HCT116 (cell line): ENCODE measurements at regions not wholly inside any gene's neighbourhood (a gene's known extent, or its start where the extent isn't known, plus 50 kb on each side); places are given as distances from the start of the nearest gene placed in this dataset.

Source experiments
- ATAC-seq: fragments of 200-7000 bp; cut with Tn5 transposase; 2 replicates; pipeline ENCODE4 v1.9.1; 2020; ENCODE audit warnings: mild to moderate bottlenecking, moderate library complexity
- BruUV-seq: library from RNA; stranded (reverse); fragments of 400-500 nt; replicated peaks from 2 replicates; lab custom pipeline; 2021; lab: Mats Ljungman, UMichigan
- CTCF ChIA-PET: fragments of 300-600 bp; sonication (Branson Sonifier 250); formaldehyde crosslinking; loops from one replicate; lab custom pipeline; 2021; ENCODE audit warnings: antibody characterized with exemption; lab: Charles Lee
- POLR2A ChIA-PET: fragments of 300-600, 350-600 bp; sonication (Branson Sonifier 250); formaldehyde crosslinking; loops from one replicate; lab custom pipeline; 2021; ENCODE audit warnings: antibody characterized with exemption; lab: Charles Lee
- RAD21 ChIA-PET, 2 experiments: fragments of 300-600 bp; sonication (Branson Sonifier 250); formaldehyde crosslinking; loops; one replicate each; lab custom pipeline; 2023; ENCODE audit warnings: low total read pairs in 2 of 2; ENCODE audit not compliant: uncharacterized antibody in 2 of 2, unreplicated experiment in 2 of 2, low non-redundant PET in 1 of 2; lab: Charles Lee
- DNase-seq: peaks from one replicate; pipeline ENCODE4 v3.0.0-alpha.2; 2010; ENCODE audit warnings: low read depth, low spot score
- H2AFZ ChIP-seq: fragments of 200-600 bp; shearing (Covaris generic), sonication (generic); 2 replicates; pipeline ENCODE4 v1.6.1; 2017; ENCODE audit warnings: low read depth, mixed run types, mixed read lengths, antibody characterized with exemption, low read length; ENCODE audit not compliant: poor library complexity, severe bottlenecking
- H3K27ac ChIP-seq: 2 replicates; pipeline ENCODE4 v1.5.1; 2012; ENCODE audit warnings: low read depth, low read length
- H3K27me3 ChIP-seq: fragments of 200-600 bp; sonication (generic); 2 replicates; pipeline ENCODE4 v1.6.1; 2016; ENCODE audit warnings: mixed run types, low read length, mixed read lengths; ENCODE audit not compliant: insufficient read depth
- H3K36me3 ChIP-seq, 2 experiments: fragments of 200-500 bp in 1 of 2; fragments of 200-600 bp in 1 of 2; sonication (Bioruptor generic) in 1 of 2; sonication (generic) in 1 of 2; 2 replicates each; pipeline versions ENCODE4 v1.5.1 to v1.6.1; 2014 to 2016; ENCODE audit warnings: low read length in 2 of 2, inconsistent platforms in 1 of 2, mixed read lengths in 1 of 2, mixed run types in 1 of 2; ENCODE audit not compliant: insufficient read depth in 2 of 2, control insufficient read depth in 1 of 2
- H3K4me1 ChIP-seq, 2 experiments: fragments of 200-600 bp in 1 of 2; sonication (generic) in 1 of 2; 2 replicates each; pipeline versions ENCODE4 v1.5.1 to v1.6.1; 2012 to 2017; ENCODE audit warnings: low read length in 2 of 2, inconsistent platforms in 1 of 2, mild to moderate bottlenecking in 1 of 2, mixed read lengths in 1 of 2, mixed run types in 1 of 2, moderate library complexity in 1 of 2; ENCODE audit not compliant: insufficient read depth in 2 of 2, control insufficient read depth in 1 of 2
- H3K4me2 ChIP-seq: fragments of 200-600 bp; sonication (generic); 2 replicates; pipeline ENCODE4 v1.6.1; 2017; ENCODE audit warnings: mixed run types, low read length, mixed read lengths
- H3K4me3 ChIP-seq, 2 experiments: fragments of 200-600 bp in 1 of 2; sonication (generic) in 1 of 2; replicated peaks in 1 of 2; 2 replicates each; pipeline ENCODE4 v1.5.1; 2011 to 2016; ENCODE audit warnings: low read length in 2 of 2, control low read depth in 1 of 2, low read depth in 1 of 2, mild to moderate bottlenecking in 1 of 2, mixed read lengths in 1 of 2, mixed run types in 1 of 2
- H3K79me2 ChIP-seq: fragments of 200-600 bp; sonication (generic); 2 replicates; pipeline ENCODE4 v1.6.1; 2017; ENCODE audit warnings: mild to moderate bottlenecking, mixed run types, low read length, moderate library complexity, mixed read lengths; ENCODE audit not compliant: insufficient read depth
- H3K9ac ChIP-seq: fragments of 200-600 bp; sonication (generic); 2 replicates; pipeline ENCODE4 v1.6.1; 2016; ENCODE audit warnings: low read length, mixed read lengths
- H3K9me2 ChIP-seq: fragments of 200-600 bp; sonication (generic), shearing (Covaris generic); 2 replicates; pipeline ENCODE4 v1.6.1; 2017; ENCODE audit warnings: mixed run types, mild to moderate bottlenecking, moderate library complexity; ENCODE audit not compliant: insufficient read depth
- H3K9me3 ChIP-seq, 2 experiments: fragments of 200-500 bp in 1 of 2; fragments of 200-600 bp in 1 of 2; sonication (Bioruptor generic) in 1 of 2; sonication (generic) in 1 of 2; 2 replicates each; pipeline ENCODE4 v1.6.1; 2014 to 2017; ENCODE audit warnings: low read length in 2 of 2, mixed read lengths in 2 of 2, inconsistent platforms in 1 of 2, low read depth in 1 of 2, mild to moderate bottlenecking in 1 of 2, mixed run types in 1 of 2, moderate library complexity in 1 of 2; ENCODE audit not compliant: control insufficient read depth in 1 of 2, insufficient read depth in 1 of 2
- H4K20me1 ChIP-seq: fragments of 200-600 bp; sonication (generic), shearing (Covaris generic); 2 replicates; pipeline ENCODE4 v1.6.1; 2017; ENCODE audit warnings: mixed run types, mild to moderate bottlenecking, moderate library complexity; ENCODE audit not compliant: insufficient read depth
- CBX3 ChIP-seq: IDR thresholded peaks from 2 replicates; pipeline ENCODE4 v1.6.1; 2012; ENCODE audit warnings: low read depth
- CEBPB ChIP-seq: IDR thresholded peaks from 2 replicates; pipeline ENCODE4 v1.6.1; 2012; ENCODE audit warnings: low read depth
- EGR1 ChIP-seq: IDR thresholded peaks from 2 replicates; pipeline ENCODE4 v1.6.1; 2012; ENCODE audit warnings: low read depth
- EZH2 ChIP-seq: fragments of 200-600 bp; sonication (generic); IDR thresholded peaks from 2 replicates; pipeline ENCODE4 v1.6.1; 2017; ENCODE audit warnings: antibody characterized with exemption, mixed run types
- FOSL1 ChIP-seq: IDR thresholded peaks from 2 replicates; pipeline ENCODE4 v1.6.1; 2012; ENCODE audit warnings: low read depth
- RAD21 ChIP-seq: IDR thresholded peaks from 2 replicates; pipeline ENCODE4 v1.6.1; 2012; ENCODE audit warnings: low read depth, mild to moderate bottlenecking
- SRF ChIP-seq: IDR thresholded peaks from 2 replicates; pipeline ENCODE4 v1.6.1; 2012; ENCODE audit warnings: low read depth
- YY1 ChIP-seq: IDR thresholded peaks from 2 replicates; pipeline ENCODE4 v1.6.1; 2011; ENCODE audit warnings: low read length, low read depth, moderate library complexity, mild to moderate bottlenecking; ENCODE audit not compliant: insufficient replicate concordance; ENCODE audit errors: extremely low read depth
- ZFX ChIP-seq: fragments of 450-650 bp; IDR thresholded peaks from 2 replicates; pipeline ENCODE4 v1.6.1; 2017
- intact Hi-C: fragments of 100-400 bp; cut with micrococcal nuclease; formaldehyde crosslinking; loops from 2 replicates; pipeline ENCODE4 v1.10.0; 2022
- TF ChIP-seq, protein P1 (sequence below): IDR thresholded peaks from 2 replicates; pipeline ENCODE4 v1.6.1; 2012
- TF ChIP-seq, protein P2 (sequence below): IDR thresholded peaks from 2 replicates; pipeline ENCODE4 v1.6.1; 2011; ENCODE audit warnings: mild to moderate bottlenecking, low read length, moderate library complexity; ENCODE audit not compliant: insufficient replicate concordance; ENCODE audit errors: extremely low read depth
- TF ChIP-seq, protein P3 (sequence below): IDR thresholded peaks from 2 replicates; pipeline ENCODE4 v1.6.1; 2012

DNA sequence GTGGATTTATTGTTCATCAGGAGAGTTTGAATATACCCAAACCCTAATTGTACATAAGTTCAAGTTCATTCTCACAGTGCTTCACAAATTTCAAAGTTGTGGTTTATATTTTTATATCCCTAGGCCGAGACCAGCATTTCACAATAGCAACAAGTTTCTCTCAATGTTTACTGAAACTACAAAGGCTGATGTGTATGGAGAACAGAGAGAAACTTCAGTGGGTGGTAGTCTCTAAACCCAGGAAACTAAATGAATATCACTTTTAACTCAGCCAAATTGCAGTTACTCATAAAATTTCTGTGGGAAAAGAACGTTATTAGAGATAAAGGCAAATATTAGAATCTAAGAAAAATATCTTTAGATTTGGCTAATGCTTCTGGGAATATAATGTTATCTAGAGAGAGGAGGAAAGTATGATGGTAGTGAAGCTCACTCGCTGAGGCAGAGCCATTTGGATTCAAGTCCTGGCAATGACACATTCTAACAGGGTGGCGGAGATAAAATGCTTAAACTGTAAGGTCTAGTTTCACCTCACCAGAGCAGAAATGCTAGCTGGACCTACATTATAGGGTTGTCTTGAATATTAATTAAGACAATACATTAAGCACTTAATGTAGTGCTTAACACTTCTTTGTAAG, 514.8 kb downstream of the EPHA3 start:
- Histone ChIP-seq H3K79me2 (no peaks in the 10 kb centered on the region), H3K36me3 (no peaks in the 10 kb centered on the region), H3K27me3 (no peaks in the 10 kb centered on the region), H2AFZ (no peak overlapping the region), H3K9me3 (peaks cover 0 to 12% of the 10 kb centered on the region in 2 experiments; a peak in 2 of 4 replicates), H3K4me1 (no peaks in the 10 kb centered on the region), H4K20me1 (no peaks in the 10 kb centered on the region), H3K9me2 (no peaks in the 10 kb centered on the region), H3K9ac (no peak overlapping the region), H3K27ac (no peak overlapping the region), H3K4me2 (no peak overlapping the region), H3K4me3 (no peak overlapping the region)
- RAD21 ChIA-PET = no interaction called here
- ATAC-seq (no peak), DNase-seq (no peak)
- CTCF ChIA-PET = no interaction called here
- TF ChIP-seq FOSL1 (no peak), CBX3 (no peak)
- intact Hi-C loops = no loop called here
- no TSS peak for BruUV-seq
- POLR2A ChIA-PET = no interaction called here

DNA sequence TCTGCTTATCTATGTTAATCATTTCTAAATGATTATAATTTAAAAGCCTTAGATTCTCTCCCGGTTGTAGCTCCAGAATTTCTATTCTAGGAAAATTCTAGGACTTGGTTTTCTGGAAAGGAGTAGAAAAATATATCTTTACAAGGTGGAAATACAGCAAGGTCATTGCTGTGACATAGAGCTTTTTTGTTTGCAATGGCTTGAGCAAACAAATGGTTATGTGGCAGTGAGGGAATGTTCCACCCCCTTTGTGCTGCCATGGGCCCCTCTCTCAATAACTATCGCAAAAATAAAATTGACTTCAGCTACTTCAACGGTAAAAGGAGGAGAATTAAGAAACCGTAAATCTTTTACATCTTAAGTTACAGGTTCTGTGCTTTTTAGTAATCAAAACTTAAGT, 517.1 kb downstream of the EPHA3 start:
- Histone ChIP-seq H3K27ac (no peak overlapping the region), H2AFZ (no peak overlapping the region), H3K36me3 (no peaks in the 10 kb centered on the region), H3K4me2 (no peak overlapping the region), H3K4me1 (no peaks in the 10 kb centered on the region), H3K79me2 (no peaks in the 10 kb centered on the region), H3K27me3 (no peaks in the 10 kb centered on the region), H4K20me1 (no peaks in the 10 kb centered on the region), H3K9ac (no peak overlapping the region), H3K9me2 (no peaks in the 10 kb centered on the region), H3K9me3 (peaks cover 3 to 11% of the 10 kb centered on the region in 2 experiments; a peak in 2 of 4 replicates), H3K4me3 (no peak overlapping the region)
- ChIA-PET POLR2A (no interaction called here), RAD21 (no interaction called here), CTCF (no interaction called here)
- DNase-seq (no peak), ATAC-seq (no peak)
- intact Hi-C loops = no loop called here
- TF ChIP-seq ZFX (no peak), RAD21 (no peak), SRF (no peak), CEBPB (no peak), EGR1 (no peak), EZH2 (no peak), YY1 (no peak)
- TF ChIP-seq, protein P1, sequence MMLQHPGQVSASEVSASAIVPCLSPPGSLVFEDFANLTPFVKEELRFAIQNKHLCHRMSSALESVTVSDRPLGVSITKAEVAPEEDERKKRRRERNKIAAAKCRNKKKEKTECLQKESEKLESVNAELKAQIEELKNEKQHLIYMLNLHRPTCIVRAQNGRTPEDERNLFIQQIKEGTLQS = no peak
- TF ChIP-seq, protein P2, sequence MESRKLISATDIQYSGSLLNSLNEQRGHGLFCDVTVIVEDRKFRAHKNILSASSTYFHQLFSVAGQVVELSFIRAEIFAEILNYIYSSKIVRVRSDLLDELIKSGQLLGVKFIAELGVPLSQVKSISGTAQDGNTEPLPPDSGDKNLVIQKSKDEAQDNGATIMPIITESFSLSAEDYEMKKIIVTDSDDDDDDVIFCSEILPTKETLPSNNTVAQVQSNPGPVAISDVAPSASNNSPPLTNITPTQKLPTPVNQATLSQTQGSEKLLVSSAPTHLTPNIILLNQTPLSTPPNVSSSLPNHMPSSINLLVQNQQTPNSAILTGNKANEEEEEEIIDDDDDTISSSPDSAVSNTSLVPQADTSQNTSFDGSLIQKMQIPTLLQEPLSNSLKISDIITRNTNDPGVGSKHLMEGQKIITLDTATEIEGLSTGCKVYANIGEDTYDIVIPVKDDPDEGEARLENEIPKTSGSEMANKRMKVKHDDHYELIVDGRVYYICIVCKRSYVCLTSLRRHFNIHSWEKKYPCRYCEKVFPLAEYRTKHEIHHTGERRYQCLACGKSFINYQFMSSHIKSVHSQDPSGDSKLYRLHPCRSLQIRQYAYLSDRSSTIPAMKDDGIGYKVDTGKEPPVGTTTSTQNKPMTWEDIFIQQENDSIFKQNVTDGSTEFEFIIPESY = no peak
- TF ChIP-seq, protein P3, sequence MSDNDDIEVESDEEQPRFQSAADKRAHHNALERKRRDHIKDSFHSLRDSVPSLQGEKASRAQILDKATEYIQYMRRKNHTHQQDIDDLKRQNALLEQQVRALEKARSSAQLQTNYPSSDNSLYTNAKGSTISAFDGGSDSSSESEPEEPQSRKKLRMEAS = no peak
- BruUV-seq = no TSS peak
